ENCODE measurements at regions not wholly inside any gene's neighbourhood (a gene's known extent, or its start where the extent isn't known, plus 50 kb on each side); places are given as distances from the start of the nearest gene placed in this dataset.

DNA sequence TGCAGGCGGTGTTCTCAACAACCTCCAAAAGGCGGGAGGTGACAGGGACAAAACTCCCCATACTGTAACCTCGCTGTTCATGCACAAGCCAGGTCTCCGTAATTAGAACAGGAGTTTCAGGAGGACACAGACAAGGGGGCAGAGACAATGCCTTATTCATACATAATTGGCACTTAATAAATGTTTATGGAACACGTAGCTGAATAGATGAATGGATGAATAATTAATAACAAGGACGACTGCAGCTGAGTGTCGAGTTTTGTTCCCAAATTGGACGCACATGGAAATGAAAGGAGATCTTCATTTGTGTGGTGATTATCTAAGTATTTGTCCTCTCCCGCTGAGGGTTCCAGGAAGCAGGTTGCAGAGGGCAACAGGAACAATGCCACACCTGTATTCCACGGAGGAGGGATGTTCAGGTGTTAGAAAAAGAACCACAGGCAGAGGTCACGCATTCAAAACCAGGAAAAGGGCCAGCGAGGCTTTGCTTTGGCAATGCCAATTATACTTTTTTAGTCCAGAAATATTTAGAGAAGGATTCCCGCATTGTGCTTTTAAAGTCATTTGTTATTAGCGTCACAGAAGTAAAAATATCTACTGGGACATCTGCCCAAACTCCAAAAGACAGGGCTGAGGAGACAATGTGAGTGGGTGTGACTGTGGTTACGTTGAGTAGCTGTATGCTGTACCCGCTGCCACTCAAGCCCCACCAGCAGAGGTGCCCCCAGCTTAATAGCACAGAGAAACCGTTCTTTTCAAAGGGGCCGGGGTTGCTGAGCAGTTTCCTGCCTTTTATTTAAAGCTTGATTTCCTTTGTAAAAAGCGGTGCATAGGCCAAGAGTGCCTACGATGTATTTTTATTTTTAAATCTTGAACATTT is 123.3 kb downstream of the PXDC1 start:
- TF ChIP-seq, protein P1, sequence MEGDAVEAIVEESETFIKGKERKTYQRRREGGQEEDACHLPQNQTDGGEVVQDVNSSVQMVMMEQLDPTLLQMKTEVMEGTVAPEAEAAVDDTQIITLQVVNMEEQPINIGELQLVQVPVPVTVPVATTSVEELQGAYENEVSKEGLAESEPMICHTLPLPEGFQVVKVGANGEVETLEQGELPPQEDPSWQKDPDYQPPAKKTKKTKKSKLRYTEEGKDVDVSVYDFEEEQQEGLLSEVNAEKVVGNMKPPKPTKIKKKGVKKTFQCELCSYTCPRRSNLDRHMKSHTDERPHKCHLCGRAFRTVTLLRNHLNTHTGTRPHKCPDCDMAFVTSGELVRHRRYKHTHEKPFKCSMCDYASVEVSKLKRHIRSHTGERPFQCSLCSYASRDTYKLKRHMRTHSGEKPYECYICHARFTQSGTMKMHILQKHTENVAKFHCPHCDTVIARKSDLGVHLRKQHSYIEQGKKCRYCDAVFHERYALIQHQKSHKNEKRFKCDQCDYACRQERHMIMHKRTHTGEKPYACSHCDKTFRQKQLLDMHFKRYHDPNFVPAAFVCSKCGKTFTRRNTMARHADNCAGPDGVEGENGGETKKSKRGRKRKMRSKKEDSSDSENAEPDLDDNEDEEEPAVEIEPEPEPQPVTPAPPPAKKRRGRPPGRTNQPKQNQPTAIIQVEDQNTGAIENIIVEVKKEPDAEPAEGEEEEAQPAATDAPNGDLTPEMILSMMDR (IDR thresholded peaks at IDR 0.05) = no peak
- TF ChIP-seq EP300 (IDR thresholded peaks at IDR 0.05) = no peak
- TF ChIP-seq POLR2AphosphoS5 (IDR thresholded peaks at IDR 0.05) = no peak
